ENCODE measurements at regions not wholly inside any gene's neighbourhood (a gene's known extent, or its start where the extent isn't known, plus 50 kb on each side); places are given as distances from the start of the nearest gene placed in this dataset.

GRCh38 chr5:107293541-107294210 lies 377.1 kb downstream of the EFNA5 start:
- DNase-seq: no peak

GRCh38 chr5:107291866-107292265 lies 378.9 kb downstream of the EFNA5 start:
- no peak for DNase-seq

- DNase-seq: no peak
Measured at GRCh38 chr5:107290780-107291398, 379.8 kb downstream of the EFNA5 start.

GRCh38 chr5:107289030-107289714 lies 381.6 kb downstream of the EFNA5 start:
- DNase-seq: no peak

GRCh38 chr5:107286447-107287098 lies 384.2 kb downstream of the EFNA5 start:
- no peak for DNase-seq

- DNase-seq: no peak
Measured at GRCh38 chr5:107285772-107286171, 385.0 kb downstream of the EFNA5 start.

- no peak for DNase-seq
Measured at GRCh38 chr5:107284822-107285525, 385.8 kb downstream of the EFNA5 start.

GRCh38 chr5:107282061-107282460 lies 388.7 kb downstream of the EFNA5 start:
- no peak for DNase-seq

- no peak for DNase-seq
Measured at GRCh38 chr5:107278774-107279173, 392.0 kb downstream of the EFNA5 start.

GRCh38 chr5:107277485-107278125 lies 393.1 kb downstream of the EFNA5 start:
- DNase-seq: no peak

GRCh38 chr5:107275333-107275732 lies 395.4 kb downstream of the EFNA5 start:
- no peak for DNase-seq

- DNase-seq: no peak
Measured at GRCh38 chr5:107274571-107274970, 396.2 kb downstream of the EFNA5 start.

- no peak for DNase-seq
Measured at GRCh38 chr5:107272954-107273353, 397.8 kb downstream of the EFNA5 start.

GRCh38 chr5:107272509-107272908 lies 398.2 kb downstream of the EFNA5 start:
- DNase-seq: no peak

GRCh38 chr5:107271682-107272350 lies 398.9 kb downstream of the EFNA5 start:
- no peak for DNase-seq

GRCh38 chr5:107270561-107270960 lies 400.2 kb downstream of the EFNA5 start:
- DNase-seq: no peak

GRCh38 chr5:107269678-107270077 lies 401.1 kb downstream of the EFNA5 start:
- no peak for DNase-seq

GRCh38 chr5:107269256-107269655 lies 401.5 kb downstream of the EFNA5 start:
- DNase-seq: no peak

- no peak for DNase-seq
Measured at GRCh38 chr5:107268241-107268640, 402.5 kb downstream of the EFNA5 start.

GRCh38 chr5:107266100-107266499 lies 404.6 kb downstream of the EFNA5 start:
- DNase-seq: no peak

- no peak for DNase-seq
Measured at GRCh38 chr5:107265193-107265592, 405.5 kb downstream of the EFNA5 start.
